ENCODE measurements at regions not wholly inside any gene's neighbourhood (a gene's known extent, or its start where the extent isn't known, plus 50 kb on each side); places are given as distances from the start of the nearest gene placed in this dataset.

- Histone ChIP-seq H4K20me1 (replicated peaks; ENCODE audit: control insufficient read depth, extremely low read depth, insufficient read depth, low read length) (no peaks in the 10 kb centered on the region), H3K36me3 (ENCODE audit: control insufficient read depth in 2 of 2, extremely low read depth in 1 of 2, insufficient read depth in 2 of 2, low read length in 2 of 2) (no peaks in the 10 kb centered on the region), H3K4me2 (ENCODE audit: insufficient read depth, low read length) (no peak overlapping the region), H2AFZ (ENCODE audit: low read depth, low read length) (no peak overlapping the region), H3K9me1 (replicated peaks; ENCODE audit: control insufficient read depth, extremely low read depth, insufficient read depth, low read length) (no peaks in the 10 kb centered on the region), H3K27ac (ENCODE audit: insufficient read depth, low read depth, low read length) (no peak overlapping the region), H3K4me1 (ENCODE audit: control insufficient read depth, extremely low read depth, insufficient read depth, low read length) (no peaks in the 10 kb centered on the region), H3K27me3 (ENCODE audit: control insufficient read depth in 2 of 2, insufficient read depth in 2 of 2, low read length in 2 of 2) (no peaks in the 10 kb centered on the region), H3K4me3 (replicated peaks in 1 of 3; ENCODE audit: insufficient read depth in 1 of 3, low read depth in 1 of 3, low read length in 3 of 3) (no peak overlapping the region), H3K9me3 (replicated peaks; ENCODE audit: control insufficient read depth, insufficient read depth, low read length) (no peaks in the 10 kb centered on the region), H3K79me2 (ENCODE audit: control insufficient read depth, insufficient read depth, low read length) (no peaks in the 10 kb centered on the region), H3K9ac (replicated peaks; ENCODE audit: extremely low read depth, insufficient read depth, low read length) (no peak overlapping the region)
- ChIA-PET CTCF (interaction anchor here (0.7 kb wide), 1 partner anchor 308 kb away, joined by 3 read pairs; no protein-coding TSS in a partner anchor), POLR2A (no interaction called here)
- DNase-seq (ENCODE audit: low read depth, low spot score) (no peak), FAIRE-seq (no peak)
- intact Hi-C loops (cut with micrococcal nuclease) (no loop called here), dilution Hi-C loops (cut with MboI; ENCODE audit: extremely low pct_ligation_motif_present, low sequenced_read_pairs) (no loop called here)
- no peak for TF ChIP-seq CTCF (IDR thresholded peaks at IDR 0.05; ENCODE audit: extremely low read depth in 1 of 2, insufficient read depth in 1 of 2, low read depth in 1 of 2, low read length in 2 of 2)
- TF ChIP-seq MAX (IDR thresholded peaks at IDR 0.05; ENCODE audit: insufficient read depth, insufficient read length), result no peak
- TF ChIP-seq EZH2 (IDR thresholded peaks at IDR 0.05; ENCODE audit: borderline replicate concordance, low read depth, low read length, severe bottlenecking), result no peak
- no peak for TF ChIP-seq MYC (IDR thresholded peaks at IDR 0.05; ENCODE audit: low read depth, low read length)
- TF ChIP-seq POLR2AphosphoS5 (IDR thresholded peaks at IDR 0.05; ENCODE audit: insufficient read depth, low read depth, low read length), result no peak
- no peak for TF ChIP-seq FOS (IDR thresholded peaks at IDR 0.05; ENCODE audit: borderline replicate concordance, insufficient read depth, low read length)
- TF ChIP-seq JUN (IDR thresholded peaks at IDR 0.05; ENCODE audit: borderline replicate concordance, insufficient read depth, insufficient read length, low read depth), result no peak
- no peak for TF ChIP-seq POLR2A (IDR thresholded peaks at IDR 0.05; ENCODE audit: low read depth, low read length)
- no peak for TF ChIP-seq GATA2 (IDR thresholded peaks at IDR 0.05; ENCODE audit: insufficient read depth, insufficient read length, low read depth, low read length)
- BruUV-seq (replicated peaks), result no TSS peak
Measured at GRCh38 chr5:125497651-125498050, 751.2 kb upstream of the ZNF608 start.

All from endothelial cell of umbilical vein (primary cell).